ENCODE measurements at regions not wholly inside any gene's neighbourhood (a gene's known extent, or its start where the extent isn't known, plus 50 kb on each side); places are given as distances from the start of the nearest gene placed in this dataset.

DNA sequence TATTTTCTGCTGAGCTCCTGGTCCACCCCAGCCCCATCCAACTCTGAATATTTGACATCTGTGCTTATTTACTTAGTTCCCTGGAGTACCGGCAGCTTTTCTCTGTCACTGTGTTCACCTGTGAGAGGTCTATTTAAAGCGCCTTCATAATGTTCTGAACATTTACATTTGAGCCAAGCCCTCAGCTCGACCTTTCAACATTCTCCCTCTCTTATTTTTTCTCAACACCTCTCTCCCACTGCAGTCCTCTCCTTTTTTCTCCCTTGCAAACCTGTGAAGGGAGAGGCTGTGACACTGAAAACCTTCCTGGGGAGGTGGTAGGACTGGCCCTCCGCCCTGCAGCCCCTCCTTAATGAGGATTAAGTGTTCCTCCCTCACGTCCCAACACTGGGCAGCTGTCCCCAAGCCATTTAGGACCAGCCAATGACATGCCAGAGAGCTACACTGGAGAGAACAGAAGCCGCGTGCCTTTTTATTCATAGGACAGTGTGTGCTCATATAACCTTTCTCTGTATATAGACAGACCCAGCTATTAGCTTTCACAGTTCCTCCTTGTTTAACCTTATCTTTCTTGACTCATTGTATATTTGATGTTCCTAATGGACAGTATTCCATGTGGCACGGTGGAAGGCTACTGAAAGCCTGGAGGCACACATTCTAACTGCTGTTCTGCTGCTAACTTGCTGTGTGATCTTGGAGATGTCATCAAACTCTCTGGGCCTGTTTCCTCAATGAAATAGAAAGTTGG lies 134.8 kb downstream of the NUFIP1 start:
- no peak for TF ChIP-seq CTCF (IDR thresholded peaks at IDR 0.05; ENCODE audit: extremely low read depth in 1 of 2, insufficient read depth in 1 of 2, low read depth in 1 of 2, low read length in 2 of 2)
- TF ChIP-seq EZH2 (IDR thresholded peaks at IDR 0.05; ENCODE audit: borderline replicate concordance, low read depth, low read length, severe bottlenecking): no peak
- no peak for TF ChIP-seq JUN (IDR thresholded peaks at IDR 0.05; ENCODE audit: borderline replicate concordance, insufficient read depth, insufficient read length, low read depth)
- no peak for TF ChIP-seq POLR2A (IDR thresholded peaks at IDR 0.05; ENCODE audit: low read depth, low read length)
- TF ChIP-seq MAX (IDR thresholded peaks at IDR 0.05; ENCODE audit: insufficient read depth, insufficient read length): no peak
- no peak for TF ChIP-seq MYC (IDR thresholded peaks at IDR 0.05; ENCODE audit: low read depth, low read length)
- TF ChIP-seq POLR2AphosphoS5 (IDR thresholded peaks at IDR 0.05; ENCODE audit: insufficient read depth, low read depth, low read length): no peak
- TF ChIP-seq FOS (IDR thresholded peaks at IDR 0.05; ENCODE audit: borderline replicate concordance, insufficient read depth, low read length): no peak
- no peak for TF ChIP-seq GATA2 (IDR thresholded peaks at IDR 0.05; ENCODE audit: insufficient read depth, insufficient read length, low read depth, low read length)
